PC-3 (cell line): ENCODE measurements at regions not wholly inside any gene's neighbourhood (a gene's known extent, or its start where the extent isn't known, plus 50 kb on each side); places are given as distances from the start of the nearest gene placed in this dataset.

ENCODE experiments used
- ATAC-seq: fragments of 200-7000 bp; cut with Tn5 transposase; 2 replicates; pipeline ENCODE4 v1.9.1; 2020; ENCODE audit warnings: mild to moderate bottlenecking, moderate library complexity
- BruUV-seq: library from RNA; stranded (reverse); fragments of 400-500 nt; replicated peaks from 2 replicates; lab custom pipeline; 2021; lab: Mats Ljungman, UMichigan
- CTCF ChIA-PET: fragments of 300-600 bp; sonication (Branson Sonifier 250); formaldehyde crosslinking; loops from one replicate; lab custom pipeline; 2022; ENCODE audit warnings: antibody characterized with exemption; lab: Charles Lee
- POLR2A ChIA-PET: fragments of 300-600 bp; sonication (Branson Sonifier 250); formaldehyde crosslinking; loops from one replicate; lab custom pipeline; 2022; ENCODE audit warnings: antibody characterized with exemption; ENCODE audit not compliant: unreplicated experiment; lab: Charles Lee
- DNase-seq: peaks from one replicate; pipeline ENCODE4 v3.0.0-alpha.2; 2015
- H2AFZ ChIP-seq: fragments of 300-600 bp; sonication (generic); 2 replicates; pipeline ENCODE4 v1.6.0; 2016; ENCODE audit warnings: antibody characterized with exemption, low read length
- H3F3A ChIP-seq: fragments of 300-600 bp; sonication (generic); one replicate; pipeline ENCODE4 v1.6.0; 2017; ENCODE audit warnings: antibody characterized with exemption, low read length, control low read depth, mild to moderate bottlenecking; ENCODE audit not compliant: unreplicated experiment
- H3K27ac ChIP-seq: fragments of 300-600 bp; sonication (generic); 2 replicates; pipeline ENCODE4 v1.5.1; 2016; ENCODE audit warnings: mild to moderate bottlenecking, low read length
- H3K27me3 ChIP-seq: fragments of 300-600 bp; sonication (generic); 2 replicates; pipeline ENCODE4 v1.6.1; 2016; ENCODE audit warnings: low read length, mixed read lengths
- H3K36me3 ChIP-seq: fragments of 300-600 bp; sonication (generic); 2 replicates; pipeline ENCODE4 v1.6.1; 2016; ENCODE audit warnings: low read depth, mixed run types, low read length, mixed read lengths
- H3K4me1 ChIP-seq: fragments of 300-600 bp; sonication (generic); 2 replicates; pipeline ENCODE4 v1.5.1; 2016; ENCODE audit warnings: low read length; ENCODE audit not compliant: insufficient read depth
- H3K4me2 ChIP-seq: fragments of 300-600 bp; sonication (generic); 2 replicates; pipeline ENCODE4 v1.6.0; 2016; ENCODE audit warnings: low read length
- H3K4me3 ChIP-seq: fragments of 300-600 bp; sonication (generic); 2 replicates; pipeline ENCODE4 v1.5.1; 2016; ENCODE audit warnings: mild to moderate bottlenecking, low read length, mixed read lengths
- H3K79me2 ChIP-seq: fragments of 300-600 bp; sonication (generic); 2 replicates; pipeline ENCODE4 v1.6.1; 2017; ENCODE audit warnings: low read length, mixed read lengths
- H3K9ac ChIP-seq: fragments of 300-600 bp; sonication (generic); 2 replicates; pipeline ENCODE4 v1.6.0; 2016; ENCODE audit warnings: mild to moderate bottlenecking, low read length
- H3K9me2 ChIP-seq: fragments of 300-600 bp; sonication (generic); replicated peaks from 2 replicates; pipeline ENCODE4 v1.6.1; 2016; ENCODE audit warnings: mixed run types, low read length, mixed read lengths
- H3K9me3 ChIP-seq: fragments of 300-600 bp; sonication (generic); 2 replicates; pipeline ENCODE4 v1.6.1; 2016; ENCODE audit warnings: low read length, mixed read lengths
- H4K20me1 ChIP-seq: fragments of 300-600 bp; sonication (generic); 2 replicates; pipeline ENCODE4 v1.6.1; 2016; ENCODE audit warnings: low read length, mixed read lengths
- EZH2 ChIP-seq: fragments of 300-600 bp; sonication (generic); IDR thresholded peaks from one replicate; pipeline ENCODE4 v1.6.1; 2017; ENCODE audit warnings: antibody characterized with exemption, mild to moderate bottlenecking, low read length; ENCODE audit not compliant: unreplicated experiment
- EZH2phosphoT487 ChIP-seq: fragments of 300-600 bp; sonication (generic); IDR thresholded peaks from 2 replicates; pipeline ENCODE4 v1.6.1; 2018; ENCODE audit warnings: mild to moderate bottlenecking, antibody characterized with exemption, low read length, borderline replicate concordance
- intact Hi-C: fragments of 100-400 bp; cut with micrococcal nuclease; formaldehyde crosslinking; loops from 2 replicates; pipeline ENCODE4 v1.9.0; 2023
- TF ChIP-seq, protein P1 (sequence below): fragments of 300-600 bp; sonication (generic); conservative IDR thresholded peaks from 2 replicates; pipeline ENCODE4 v1.5.1; 2017; ENCODE audit warnings: antibody characterized with exemption, low read depth, mild to moderate bottlenecking, low read length

DNA sequence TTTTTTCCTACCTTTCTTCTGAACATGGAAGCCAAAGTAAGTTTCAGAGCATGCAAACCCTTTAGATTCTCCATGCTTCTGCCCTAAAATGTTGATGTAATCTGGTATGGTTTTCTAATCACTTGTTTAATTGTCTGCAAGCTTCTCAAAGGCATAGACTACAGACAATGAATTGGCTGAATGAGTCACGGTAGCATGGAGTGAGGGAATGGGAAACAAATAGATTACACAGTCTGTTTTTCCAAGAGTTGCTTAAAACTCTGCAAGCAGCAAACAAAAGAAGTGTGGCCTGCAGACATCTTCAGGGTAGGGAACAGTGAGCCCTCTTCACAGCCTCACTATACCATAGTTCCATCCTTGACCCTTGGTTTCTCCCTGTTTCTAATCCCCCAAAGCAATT lies 326.0 kb downstream of the BARHL2 start:
- DNase-seq, result peak; percentile 14
- TF ChIP-seq EZH2 (no peak), EZH2phosphoT487 (no peak)
- TF ChIP-seq, protein P1, sequence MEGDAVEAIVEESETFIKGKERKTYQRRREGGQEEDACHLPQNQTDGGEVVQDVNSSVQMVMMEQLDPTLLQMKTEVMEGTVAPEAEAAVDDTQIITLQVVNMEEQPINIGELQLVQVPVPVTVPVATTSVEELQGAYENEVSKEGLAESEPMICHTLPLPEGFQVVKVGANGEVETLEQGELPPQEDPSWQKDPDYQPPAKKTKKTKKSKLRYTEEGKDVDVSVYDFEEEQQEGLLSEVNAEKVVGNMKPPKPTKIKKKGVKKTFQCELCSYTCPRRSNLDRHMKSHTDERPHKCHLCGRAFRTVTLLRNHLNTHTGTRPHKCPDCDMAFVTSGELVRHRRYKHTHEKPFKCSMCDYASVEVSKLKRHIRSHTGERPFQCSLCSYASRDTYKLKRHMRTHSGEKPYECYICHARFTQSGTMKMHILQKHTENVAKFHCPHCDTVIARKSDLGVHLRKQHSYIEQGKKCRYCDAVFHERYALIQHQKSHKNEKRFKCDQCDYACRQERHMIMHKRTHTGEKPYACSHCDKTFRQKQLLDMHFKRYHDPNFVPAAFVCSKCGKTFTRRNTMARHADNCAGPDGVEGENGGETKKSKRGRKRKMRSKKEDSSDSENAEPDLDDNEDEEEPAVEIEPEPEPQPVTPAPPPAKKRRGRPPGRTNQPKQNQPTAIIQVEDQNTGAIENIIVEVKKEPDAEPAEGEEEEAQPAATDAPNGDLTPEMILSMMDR, result no peak
- BruUV-seq, result no TSS peak
- H3K4me2 ChIP-seq, result no peak overlapping the region
- H3K27ac ChIP-seq, result no peak overlapping the region
- ChIA-PET CTCF (no interaction called here), POLR2A (no interaction called here)
- no peaks in the 10 kb centered on the region for H3K79me2 ChIP-seq
- no peaks in the 10 kb centered on the region for H3K27me3 ChIP-seq
- H3K9me2 ChIP-seq, result no peaks in the 10 kb centered on the region
- no peaks in the 10 kb centered on the region for H4K20me1 ChIP-seq
- peak; percentile 39; the same call in 1 of the 2 replicates for ATAC-seq
- H3K4me3 ChIP-seq, result no peak overlapping the region
- no peaks in the 10 kb centered on the region for H3K36me3 ChIP-seq
- no peaks in the 10 kb centered on the region for H3K9me3 ChIP-seq
- intact Hi-C loops, result no loop called here
- H2AFZ ChIP-seq, result no peak overlapping the region
- no peaks in the 10 kb centered on the region for H3F3A ChIP-seq
- no peak overlapping the region for H3K9ac ChIP-seq
- peaks cover 21% of the 10 kb centered on the region for H3K4me1 ChIP-seq

DNA sequence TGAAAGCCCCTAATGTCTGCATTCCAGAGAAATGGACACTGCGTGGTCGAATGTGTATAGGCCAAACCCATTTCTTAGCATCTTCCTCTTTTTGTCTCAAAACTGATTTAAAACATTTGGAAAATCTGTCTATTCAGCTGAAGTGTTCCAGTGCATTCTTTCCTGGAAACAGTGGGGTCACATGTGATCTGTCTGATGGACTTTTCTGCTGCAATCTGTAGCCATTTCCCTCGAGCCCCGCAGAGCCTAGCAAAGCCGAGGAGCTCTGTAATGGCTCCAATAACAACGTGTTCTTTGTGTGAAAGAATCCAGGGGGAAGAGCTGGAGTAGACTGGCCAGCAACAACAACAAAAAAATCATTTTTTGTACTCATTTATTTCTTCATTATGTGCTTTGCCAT lies 329.3 kb downstream of the BARHL2 start:
- Histone ChIP-seq H3K9ac (no peak overlapping the region), H3K4me3 (no peak overlapping the region), H3K4me1 (peaks cover 15% of the 10 kb centered on the region), H3K27ac (no peak overlapping the region), H3K36me3 (no peaks in the 10 kb centered on the region), H3K79me2 (no peaks in the 10 kb centered on the region), H3K4me2 (peak overlapping the region; percentile 34; the same call in 1 of the 2 replicates), H3F3A (no peaks in the 10 kb centered on the region), H3K27me3 (0 out of 2 replicates have a peak, but pooled peaks cover under 1% of the 10 kb centered on the region), H4K20me1 (no peaks in the 10 kb centered on the region), H3K9me3 (no peaks in the 10 kb centered on the region), H2AFZ (no peak overlapping the region), H3K9me2 (no peaks in the 10 kb centered on the region)
- CTCF ChIA-PET, result no interaction called here
- POLR2A ChIA-PET, result no interaction called here
- no peak for ATAC-seq
- no peak for TF ChIP-seq EZH2
- no peak for TF ChIP-seq EZH2phosphoT487
- TF ChIP-seq, protein P1, result no peak
- DNase-seq, result no peak
- intact Hi-C loops, result no loop called here
- no TSS peak for BruUV-seq

DNA sequence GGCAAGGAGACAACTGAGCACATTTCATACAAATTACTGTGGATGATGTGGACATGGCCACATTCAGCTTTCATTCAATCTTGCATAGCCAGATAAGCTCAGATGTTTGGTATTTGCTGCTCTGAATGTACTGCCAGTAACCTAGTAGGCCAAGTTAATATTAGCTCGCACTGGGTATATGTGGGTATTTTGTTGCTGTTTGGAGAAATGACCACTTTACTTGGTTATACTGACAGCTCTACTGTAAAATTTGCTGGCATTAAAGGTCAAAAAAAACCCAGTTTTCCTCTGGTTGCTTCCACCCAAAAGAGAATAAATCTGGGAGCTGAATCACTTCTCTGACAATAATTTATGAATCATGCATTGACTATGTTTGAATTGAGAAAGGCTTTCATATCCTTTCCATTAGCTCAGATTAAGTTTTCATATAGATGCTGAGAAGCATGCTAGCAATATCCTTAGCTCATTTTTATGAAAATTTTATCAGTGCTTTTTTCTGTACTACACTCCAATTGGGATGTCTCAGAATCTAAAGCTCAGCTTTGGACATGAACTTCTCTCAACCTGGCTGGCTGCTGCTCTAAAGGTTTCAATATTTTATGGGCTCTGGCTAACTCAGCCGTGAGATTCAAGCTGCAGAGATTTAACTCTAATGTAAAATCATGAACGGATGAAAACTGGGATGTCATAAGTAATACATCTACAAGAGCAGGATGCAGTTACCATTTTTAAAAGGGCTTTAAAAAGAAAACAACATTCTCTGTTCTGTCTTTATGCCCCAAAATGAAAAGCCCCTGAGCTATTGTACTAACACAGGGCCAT lies 330.0 kb downstream of the BARHL2 start:
- no peaks in the 10 kb centered on the region for H4K20me1 ChIP-seq
- DNase-seq (peak; percentile 72), ATAC-seq (peak; percentile 81)
- H3F3A ChIP-seq, result no peaks in the 10 kb centered on the region
- H3K9me2 ChIP-seq, result no peaks in the 10 kb centered on the region
- no peak overlapping the region for H2AFZ ChIP-seq
- no peak overlapping the region for H3K27ac ChIP-seq
- no peak overlapping the region for H3K4me3 ChIP-seq
- no peaks in the 10 kb centered on the region for H3K36me3 ChIP-seq
- TF ChIP-seq EZH2 (no peak), EZH2phosphoT487 (no peak)
- TF ChIP-seq, protein P1, result no peak
- no TSS peak for BruUV-seq
- H3K27me3 ChIP-seq, result 0 out of 2 replicates have a peak, but pooled peaks cover 7% of the 10 kb centered on the region
- H3K79me2 ChIP-seq, result no peaks in the 10 kb centered on the region
- POLR2A ChIA-PET, result interaction anchor here (0.6 kb wide), 1 partner anchor 247 kb away, joined by 3 read pairs; no protein-coding TSS in a partner anchor
- H3K4me1 ChIP-seq, result peaks cover 14% of the 10 kb centered on the region
- H3K4me2 ChIP-seq, result peak overlapping the region; percentile 45
- intact Hi-C loops, result no loop called here
- H3K9me3 ChIP-seq, result no peaks in the 10 kb centered on the region
- CTCF ChIA-PET, result no interaction called here
- no peak overlapping the region for H3K9ac ChIP-seq
